Transverse colon (tissue), 4 donors: ENCODE measurements at regions not wholly inside any gene's neighbourhood (a gene's known extent, or its start where the extent isn't known, plus 50 kb on each side); places are given as distances from the start of the nearest gene placed in this dataset.
A peak's percentile ranks its signal among the peaks of the same experiment; 100 is the strongest.

Experiments used
- DNase-seq: peaks from one replicate; pipeline ENCODE4 v3.0.0-alpha.2; 2019
- H3K27ac ChIP-seq, 4 donors: fragments of 200-600 bp; sonication (generic); 2 replicates each; pipeline ENCODE4 v1.5.1; 2016 to 2018; ENCODE audit warnings: inconsistent platforms in 4 of 4
- H3K27me3 ChIP-seq: fragments of 200-600 bp; sonication (generic); 2 replicates; pipeline ENCODE4 v1.5.1; 2017; ENCODE audit warnings: inconsistent platforms
- H3K36me3 ChIP-seq, 4 donors: fragments of 200-600 bp; sonication (generic); 2 replicates each; pipeline ENCODE4 v1.5.1; 2017 to 2019; ENCODE audit warnings: inconsistent platforms in 4 of 4
- H3K4me1 ChIP-seq, 4 donors: fragments of 200-600 bp; sonication (generic); 2 replicates each; pipeline ENCODE4 v1.5.1; 2017 to 2020; ENCODE audit warnings: inconsistent platforms in 4 of 4
- H3K4me3 ChIP-seq, 4 donors: fragments of 200-600 bp; sonication (generic); 1 replicate in 1 of 4; 2 replicates in 3 of 4; pipeline versions ENCODE4 v1.5.1 to v1.6.1; 2017 to 2019; ENCODE audit warnings: inconsistent platforms in 4 of 4
- H3K9me3 ChIP-seq, 2 donors: fragments of 200-600 bp; sonication (generic); 2 replicates each; pipeline ENCODE4 v1.5.1; 2017 to 2019; ENCODE audit warnings: inconsistent platforms in 2 of 2
- EP300 ChIP-seq: sonication (generic); formaldehyde crosslinking; IDR thresholded peaks from one replicate; pipeline ENCODE4 v1.6.1; 2017; ENCODE audit warnings: antibody characterized with exemption, low read depth
- POLR2A ChIP-seq: fragments of 450-650 bp; IDR thresholded peaks from one replicate; pipeline ENCODE4 v1.6.1; 2016; ENCODE audit warnings: antibody characterized with exemption, mild to moderate bottlenecking, moderate library complexity
- POLR2AphosphoS5 ChIP-seq, 3 donors: sonication (generic); formaldehyde crosslinking; IDR thresholded peaks; one replicate each; pipeline ENCODE4 v1.6.1; 2016; ENCODE audit warnings: antibody characterized with exemption in 3 of 3
- WGBS, 2 donors: methylation state at CpG; one replicate each; pipeline ENCODE4 v1.1.5; 2018; ENCODE audit warnings: low coverage in 1 of 2; 5-methylcytosine and 5-hydroxymethylcytosine counted together
- in situ Hi-C, 4 donors: fragments of 200-750 bp; cut with MboI; loops; one replicate each; pipeline versions ENCODE4 v1.15.0 to v1.15.1; 2017; ENCODE audit warnings: low sequenced_read_pairs in 3 of 4, low pct_ligation_motif_present in 1 of 4, low pct_unique_long_range_greater_than_20kb in 1 of 4
- intact Hi-C: fragments of 100-400 bp; cut with DNase I; formaldehyde crosslinking; loops from one replicate; pipeline ENCODE4 v1.15.1; 2023; ENCODE audit warnings: low total_unique reads
- TF ChIP-seq, protein P1 (sequence below), 5 experiments: fragments of 200-600 bp in 3 of 5; fragments of 450-650 bp in 2 of 5; sonication (generic) in 3 of 5; IDR thresholded peaks; 1 replicate in 2 of 5; 2 replicates in 3 of 5; pipeline ENCODE4 v1.5.1; 2016 to 2017; ENCODE audit warnings: antibody characterized with exemption in 5 of 5, inconsistent platforms in 3 of 5, mild to moderate bottlenecking in 2 of 5, moderate library complexity in 1 of 5

DNA sequence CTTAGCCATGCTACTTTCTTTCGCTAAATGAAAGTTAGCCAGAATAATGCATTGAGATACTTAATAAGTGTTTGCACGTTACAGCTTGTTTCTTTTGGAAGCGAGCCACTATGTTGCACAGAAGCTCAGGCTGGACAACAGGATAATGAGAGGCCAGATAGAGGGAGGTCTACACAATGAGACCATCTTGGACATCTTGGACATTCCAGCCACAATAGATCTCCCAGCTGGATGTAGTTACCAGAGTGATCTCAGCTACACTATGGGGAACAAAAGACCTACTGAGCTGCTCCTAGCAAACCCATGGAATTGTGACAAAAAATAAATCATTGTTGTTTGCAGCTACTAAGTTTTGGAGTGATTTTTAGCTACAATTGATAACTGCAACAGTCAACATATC, 540.1 kb upstream of the SEMA6D start:
- WGBS, 2 donors: 40 to 87% methylated on average over 1 to 3 of the region's 3 CpGs
- no peaks in the 10 kb centered on the region for H3K36me3 ChIP-seq
- DNase-seq: no peak
- H3K9me3 ChIP-seq: no peaks in the 10 kb centered on the region
- no peak overlapping the region for H3K4me3 ChIP-seq
- intact Hi-C loops (no loop called here), in situ Hi-C loops (loop anchor here in 3 of 4 donors (25.0 kb wide), 3 partner anchors 810 to 1110 kb away; no protein-coding TSS in a partner anchor)
- H3K27me3 ChIP-seq: peaks cover 7% of the 10 kb centered on the region
- H3K27ac ChIP-seq: no peak overlapping the region
- no peaks in the 10 kb centered on the region for H3K4me1 ChIP-seq
- TF ChIP-seq POLR2AphosphoS5 (IDR thresholded peaks at IDR 0.05): no peak
- TF ChIP-seq, protein P1, sequence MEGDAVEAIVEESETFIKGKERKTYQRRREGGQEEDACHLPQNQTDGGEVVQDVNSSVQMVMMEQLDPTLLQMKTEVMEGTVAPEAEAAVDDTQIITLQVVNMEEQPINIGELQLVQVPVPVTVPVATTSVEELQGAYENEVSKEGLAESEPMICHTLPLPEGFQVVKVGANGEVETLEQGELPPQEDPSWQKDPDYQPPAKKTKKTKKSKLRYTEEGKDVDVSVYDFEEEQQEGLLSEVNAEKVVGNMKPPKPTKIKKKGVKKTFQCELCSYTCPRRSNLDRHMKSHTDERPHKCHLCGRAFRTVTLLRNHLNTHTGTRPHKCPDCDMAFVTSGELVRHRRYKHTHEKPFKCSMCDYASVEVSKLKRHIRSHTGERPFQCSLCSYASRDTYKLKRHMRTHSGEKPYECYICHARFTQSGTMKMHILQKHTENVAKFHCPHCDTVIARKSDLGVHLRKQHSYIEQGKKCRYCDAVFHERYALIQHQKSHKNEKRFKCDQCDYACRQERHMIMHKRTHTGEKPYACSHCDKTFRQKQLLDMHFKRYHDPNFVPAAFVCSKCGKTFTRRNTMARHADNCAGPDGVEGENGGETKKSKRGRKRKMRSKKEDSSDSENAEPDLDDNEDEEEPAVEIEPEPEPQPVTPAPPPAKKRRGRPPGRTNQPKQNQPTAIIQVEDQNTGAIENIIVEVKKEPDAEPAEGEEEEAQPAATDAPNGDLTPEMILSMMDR (IDR thresholded peaks at IDR 0.05): no peak

DNA sequence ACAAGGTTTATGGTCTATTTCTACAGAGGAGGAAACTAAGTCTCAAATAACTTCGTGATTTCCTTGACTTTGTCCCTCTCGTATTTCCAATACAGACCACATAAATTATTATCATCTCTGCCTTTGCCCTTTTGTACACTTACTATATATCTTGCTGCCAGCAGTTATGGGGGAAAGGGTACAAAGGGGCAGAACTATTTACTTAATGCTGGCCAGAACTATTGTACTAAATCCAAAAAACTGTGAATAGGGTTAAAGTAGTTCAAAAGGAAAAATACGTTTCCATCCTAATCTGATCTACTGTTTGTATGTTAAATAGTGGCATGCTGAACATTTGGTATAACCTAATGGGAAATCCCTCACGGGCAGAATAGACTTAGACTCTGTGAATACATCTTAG, 537.3 kb upstream of the SEMA6D start:
- WGBS, 2 donors: 24 to 34% methylated on average over 4 of the region's 4 CpGs
- H3K4me3 ChIP-seq: no peak overlapping the region

DNA sequence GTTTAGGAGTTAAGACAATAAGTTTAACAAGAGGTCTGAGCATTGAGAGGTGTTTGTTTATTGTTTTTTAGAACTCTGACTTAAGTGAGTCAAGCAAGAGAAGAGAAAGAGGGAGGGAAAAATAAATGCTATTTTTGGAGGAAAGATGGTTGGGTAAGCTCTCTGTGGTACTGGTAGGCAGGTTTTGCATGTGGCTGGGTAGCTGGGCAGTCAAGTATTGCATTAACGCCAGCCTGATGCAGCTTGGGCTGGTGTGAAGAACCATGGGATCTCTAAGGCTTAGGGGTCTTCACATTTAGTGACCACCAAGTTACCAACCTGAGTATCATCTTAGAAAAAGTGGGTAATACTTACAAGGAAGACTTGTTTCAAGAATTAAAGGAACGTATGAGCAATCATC, 534.5 kb upstream of the SEMA6D start:
- in situ Hi-C loops: loop anchor here in 3 of 4 donors (25.0 kb wide), 3 partner anchors 804 to 1104 kb away; no protein-coding TSS in a partner anchor

More for the DNA sequence above, 537.3 kb upstream of the SEMA6D start:
- Histone ChIP-seq H3K36me3 (no peaks in the 10 kb centered on the region), H3K4me1 (peaks cover 0 to 15% (median 10%) of the 10 kb centered on the region in 4 donors), H3K9me3 (no peaks in the 10 kb centered on the region), H3K27ac (no peak overlapping the region), H3K27me3 (peaks cover 35% of the 10 kb centered on the region)
- intact Hi-C loops (no loop called here), in situ Hi-C loops (loop anchor here in 3 of 4 donors (25.0 kb wide), 3 partner anchors 807 to 1107 kb away; no protein-coding TSS in a partner anchor)
- TF ChIP-seq POLR2A (no peak), POLR2AphosphoS5 (IDR thresholded peaks at IDR 0.05) (no peak), EP300 (no peak)
- TF ChIP-seq, protein P1 (IDR thresholded peaks at IDR 0.05): no peak
- DNase-seq: no peak

DNA sequence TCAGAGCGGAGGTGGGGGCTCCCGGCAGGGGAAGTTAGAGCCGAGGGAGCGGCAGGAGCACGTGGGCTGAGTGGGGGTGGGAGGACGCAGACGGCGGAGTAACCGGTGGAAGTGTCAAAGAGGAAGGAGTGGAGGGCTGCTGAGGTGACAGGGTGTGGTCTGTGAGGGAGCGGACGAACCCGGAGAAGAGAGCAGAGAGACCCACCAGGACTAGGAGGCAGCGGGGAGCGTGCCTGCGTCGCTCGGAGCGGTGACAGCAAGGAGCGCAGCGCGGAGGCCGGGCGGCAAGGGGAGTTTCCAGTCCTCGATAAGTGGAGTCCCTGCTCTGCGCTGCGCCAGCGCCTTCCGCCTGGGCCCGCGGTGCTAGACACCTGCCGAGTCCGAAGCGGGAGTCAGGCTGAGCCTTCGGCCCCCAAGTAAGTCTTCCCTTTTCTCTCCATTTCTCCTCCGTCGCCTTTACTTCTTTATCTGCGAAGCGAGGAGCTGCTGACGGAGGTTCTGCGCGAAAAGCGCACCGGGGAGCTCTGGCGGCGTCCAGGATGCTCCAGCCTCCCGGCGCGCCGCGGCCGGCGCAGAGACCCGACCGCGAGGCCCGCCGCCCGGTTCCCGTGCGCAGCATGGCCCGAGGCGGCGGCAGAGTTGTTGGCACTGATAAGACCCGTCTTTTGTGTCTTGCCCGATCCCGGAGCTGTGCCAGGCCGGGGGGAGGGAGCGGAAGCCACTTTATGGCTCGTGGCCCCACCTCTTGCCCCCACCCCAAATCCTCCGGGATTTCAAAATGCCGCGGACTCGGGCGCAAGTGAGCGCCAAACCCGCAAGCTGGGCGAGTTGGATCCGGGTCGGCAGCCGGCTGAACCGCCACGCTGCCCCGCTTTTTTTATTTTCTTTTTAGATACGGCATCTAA, 533.0 kb upstream of the SEMA6D start:
- no peaks in the 10 kb centered on the region for H3K36me3 ChIP-seq
- H3K4me3 ChIP-seq: peak overlapping the region; percentile 24 to 64 (median 40)
- DNase-seq: peak; percentile 11
- in situ Hi-C loops (loop anchor here in 3 of 4 donors (25.0 kb wide), 3 partner anchors 803 to 1103 kb away; no protein-coding TSS in a partner anchor), intact Hi-C loops (no loop called here)
- H3K9me3 ChIP-seq: no peaks in the 10 kb centered on the region
- no peak overlapping the region for H3K27ac ChIP-seq
- TF ChIP-seq POLR2A (no peak), EP300 (no peak), POLR2AphosphoS5 (IDR thresholded peaks at IDR 0.05) (no peak)
- TF ChIP-seq, protein P1 (IDR thresholded peaks at IDR 0.05): no peak
- H3K27me3 ChIP-seq: peaks cover 47% of the 10 kb centered on the region
- H3K4me1 ChIP-seq: peaks cover 0 to 21% (median 10%) of the 10 kb centered on the region in 4 donors
- WGBS, 2 donors: 2 to 10% methylated on average over 9 to 82 of the region's 84 CpGs

More for the DNA sequence above, 534.5 kb upstream of the SEMA6D start:
- Histone ChIP-seq H3K27ac (no peak overlapping the region), H3K9me3 (no peaks in the 10 kb centered on the region), H3K27me3 (peaks cover 47% of the 10 kb centered on the region), H3K4me3 (no peak overlapping the region), H3K4me1 (peaks cover 0 to 21% (median 10%) of the 10 kb centered on the region in 4 donors), H3K36me3 (no peaks in the 10 kb centered on the region)
- no peak for TF ChIP-seq POLR2A
- TF ChIP-seq, protein P1 (IDR thresholded peaks at IDR 0.05): no peak
- no peak for TF ChIP-seq EP300
- TF ChIP-seq POLR2AphosphoS5 (IDR thresholded peaks at IDR 0.05): no peak
- DNase-seq: no peak
- intact Hi-C loops: no loop called here
- 47 to 60% methylated on average over 2 of the region's 2 CpGs for WGBS, 2 donors
